Heart left ventricle (tissue), 16 donors: ENCODE measurements at regions not wholly inside any gene's neighbourhood (a gene's known extent, or its start where the extent isn't known, plus 50 kb on each side); places are given as distances from the start of the nearest gene placed in this dataset.

ENCODE experiments used
- ATAC-seq, 4 donors: fragments of 200-7000 bp; cut with Tn5 transposase; one replicate each; pipeline ENCODE4 v1.9.1; 2020 to 2022; ENCODE audit warnings: moderate library complexity in 4 of 4, mild to moderate bottlenecking in 3 of 4, moderate number of reproducible peaks in 1 of 4
- DNase-seq, 5 donors: peaks; one replicate each; pipeline ENCODE4 v3.0.0-alpha.2; 2020
- H3K27ac ChIP-seq, 12 donors: fragments of 200-600 bp; sonication (generic) in 4 of 12; one replicate each; pipeline versions ENCODE4 v1.5.0 to v1.8.0; 2016 to 2022; ENCODE audit warnings: mild to moderate bottlenecking in 2 of 12
- H3K27me3 ChIP-seq, 9 donors: fragments of 200-600 bp; sonication (generic) in 2 of 9; one replicate each; pipeline versions ENCODE4 v1.5.1 to v1.8.0; 2016 to 2022; ENCODE audit warnings: mild to moderate bottlenecking in 3 of 9
- H3K36me3 ChIP-seq, 9 donors: fragments of 200-600 bp; sonication (generic) in 2 of 9; one replicate each; pipeline versions ENCODE4 v1.5.0 to v1.8.0; 2018 to 2022; ENCODE audit warnings: mild to moderate bottlenecking in 2 of 9
- H3K4me1 ChIP-seq, 12 donors: fragments of 200-600 bp; sonication (generic) in 4 of 12; one replicate each; pipeline versions ENCODE4 v1.5.0 to v1.8.0; 2016 to 2022; ENCODE audit warnings: mild to moderate bottlenecking in 3 of 12
- H3K4me3 ChIP-seq, 12 donors: fragments of 200-600 bp; sonication (generic) in 4 of 12; one replicate each; pipeline versions ENCODE4 v1.5.0 to v1.8.0; 2017 to 2022; ENCODE audit warnings: mild to moderate bottlenecking in 9 of 12, moderate library complexity in 4 of 12
- H3K9me3 ChIP-seq, 12 donors: fragments of 200-600 bp; sonication (generic) in 4 of 12; one replicate each; pipeline versions ENCODE4 v1.5.0 to v1.8.0; 2016 to 2022; ENCODE audit warnings: mild to moderate bottlenecking in 1 of 12
- POLR2A ChIP-seq, 2 donors: fragments of 450-650 bp; IDR thresholded peaks; one replicate each; pipeline ENCODE4 v1.6.1; 2017; ENCODE audit warnings: antibody characterized with exemption in 2 of 2, mild to moderate bottlenecking in 2 of 2, moderate library complexity in 2 of 2
- WGBS, 4 donors: extraction: QIAGEN DNeasy Blood & Tissue Kit in 2 of 4; methylation state at CpG; one replicate each; pipeline versions ENCODE4 v1.1.5 to v1.1.7; 2013 to 2018; 5-methylcytosine and 5-hydroxymethylcytosine counted together
- intact Hi-C, 10 donors: fragments of 100-400 bp; cut with DNase I; formaldehyde crosslinking; loops; one replicate each; pipeline versions ENCODE4 v1.11.1 to v1.14.2; 2022
- TF ChIP-seq, protein P1 (sequence below), 12 donors: fragments of 200-600 bp; sonication (generic) in 4 of 12; IDR thresholded peaks; one replicate each; pipeline versions ENCODE4 v1.5.0 to v1.8.0; 2018 to 2022; ENCODE audit warnings: antibody characterized with exemption in 12 of 12, mild to moderate bottlenecking in 5 of 12
- donor health status: ischemic (EF 13 %, LVEDD 7.1; RV severe dilation, severe dysfunction).
- donor health status: healthy with polysubstance abuse.
- donor health status: DM: no; HTN: yes; CAD: no.
- donor health status: DM: no; HTN: no; CAD: no.
- donor health status: ischemic (EF 25% LVEDD 6.9; RV normal size, moderate dysfunction).
- donor health status: ischemic (EF 25% LVEDD 5.7; RV mildly dilated, moderate dysfunction).
- donor health status: healthy.
- donor health status: DM: yes; HTN: yes; CAD: no.
- donor health status: ischemic (EF 35%, LVEDD 5.7; RV mildly dilated, moderate dysfunction).
- donor health status: nonischemic (EF 11% LVEDD 7.7; RV severe dilation, severe dysfunction).
- donor health status: DM: yes; HTN: yes; CAD: no.
- donor health status: PGD.
- donor health status: ischemic (EF 29% LVEDD 5.4; RV normal size, mild dysfunction).
- donor health status: nonischemic (EF 23%, LVEDD 6.1; RV moderate dilation, normal function).

DNA sequence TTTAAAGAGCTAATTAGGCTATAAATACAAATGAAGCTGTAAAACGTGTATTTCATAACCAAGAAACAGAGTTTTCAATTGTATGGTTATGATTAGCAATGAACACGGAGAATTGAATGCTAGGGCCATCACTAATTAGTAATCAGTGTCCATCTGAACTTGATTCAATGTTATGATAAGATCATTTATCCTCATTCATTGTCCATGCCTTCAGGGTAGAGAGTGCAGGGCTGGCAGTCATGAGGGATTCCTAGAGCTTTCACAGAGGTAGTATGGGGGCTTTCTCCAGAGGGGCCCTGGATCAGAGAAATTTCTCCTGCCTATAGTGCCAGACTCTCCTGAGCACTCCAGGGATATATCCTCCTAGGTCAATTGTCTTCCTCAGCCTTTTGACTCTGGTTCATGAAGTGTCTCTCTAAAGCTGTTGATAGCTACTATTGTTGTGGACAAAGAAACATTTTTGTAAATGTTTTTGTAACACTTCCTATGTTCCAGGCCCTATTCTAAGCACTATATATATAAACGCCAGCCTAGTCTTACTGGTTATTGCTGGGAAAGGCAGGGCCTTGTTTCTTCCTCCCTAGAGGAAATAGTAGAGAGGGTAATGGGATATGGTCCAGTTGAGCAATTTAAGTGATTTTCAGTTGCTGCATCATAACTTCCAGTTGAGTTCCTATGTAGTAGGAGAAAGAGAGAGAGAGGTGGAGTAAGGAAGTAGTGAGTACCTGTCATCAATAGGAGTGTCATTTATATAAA lies 249.0 kb downstream of the NFKBIZ start:
- H3K9me3 ChIP-seq = no peaks in the 10 kb centered on the region
- no peak overlapping the region for H3K27ac ChIP-seq
- no peaks in the 10 kb centered on the region for H3K27me3 ChIP-seq
- TF ChIP-seq POLR2A (IDR thresholded peaks at IDR 0.05) = no peak
- TF ChIP-seq, protein P1, sequence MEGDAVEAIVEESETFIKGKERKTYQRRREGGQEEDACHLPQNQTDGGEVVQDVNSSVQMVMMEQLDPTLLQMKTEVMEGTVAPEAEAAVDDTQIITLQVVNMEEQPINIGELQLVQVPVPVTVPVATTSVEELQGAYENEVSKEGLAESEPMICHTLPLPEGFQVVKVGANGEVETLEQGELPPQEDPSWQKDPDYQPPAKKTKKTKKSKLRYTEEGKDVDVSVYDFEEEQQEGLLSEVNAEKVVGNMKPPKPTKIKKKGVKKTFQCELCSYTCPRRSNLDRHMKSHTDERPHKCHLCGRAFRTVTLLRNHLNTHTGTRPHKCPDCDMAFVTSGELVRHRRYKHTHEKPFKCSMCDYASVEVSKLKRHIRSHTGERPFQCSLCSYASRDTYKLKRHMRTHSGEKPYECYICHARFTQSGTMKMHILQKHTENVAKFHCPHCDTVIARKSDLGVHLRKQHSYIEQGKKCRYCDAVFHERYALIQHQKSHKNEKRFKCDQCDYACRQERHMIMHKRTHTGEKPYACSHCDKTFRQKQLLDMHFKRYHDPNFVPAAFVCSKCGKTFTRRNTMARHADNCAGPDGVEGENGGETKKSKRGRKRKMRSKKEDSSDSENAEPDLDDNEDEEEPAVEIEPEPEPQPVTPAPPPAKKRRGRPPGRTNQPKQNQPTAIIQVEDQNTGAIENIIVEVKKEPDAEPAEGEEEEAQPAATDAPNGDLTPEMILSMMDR (IDR thresholded peaks at IDR 0.05) = no peak
- intact Hi-C loops = loop anchor here in 1 of 10 donors (10.0 kb wide), 1 partner anchor 86 kb away; no protein-coding TSS in a partner anchor
- H3K4me1 ChIP-seq = peaks cover 0 to 3% (median 0%) of the 10 kb centered on the region in 12 donors
- H3K4me3 ChIP-seq = no peak overlapping the region
- DNase-seq = no peak
- H3K36me3 ChIP-seq = no peaks in the 10 kb centered on the region
- WGBS, 4 donors = 74 to 86% (median 78%) methylated on average over 3 of the region's 3 CpGs
- ATAC-seq = peak in 2 of 4 donors; percentile 22 to 31

DNA sequence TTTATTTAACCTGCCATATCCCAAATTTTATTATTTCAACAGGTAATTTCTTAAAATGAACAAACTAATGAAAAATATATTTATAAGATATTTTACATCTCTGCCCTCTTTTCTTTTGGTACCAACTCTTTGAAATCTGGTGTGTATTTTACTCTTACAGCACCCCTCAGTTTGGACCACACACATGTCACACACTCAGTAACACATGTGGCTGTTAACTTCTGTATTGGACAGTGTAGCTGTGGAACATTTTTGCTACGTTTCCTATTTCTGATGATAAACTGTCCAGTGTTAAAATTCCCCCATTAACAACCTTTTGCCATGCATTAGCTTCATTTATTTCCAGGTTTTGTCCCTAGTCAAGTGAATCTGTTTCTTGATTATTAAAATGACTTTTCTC lies 250.6 kb downstream of the NFKBIZ start:
- TF ChIP-seq POLR2A (IDR thresholded peaks at IDR 0.05) = no peak
- TF ChIP-seq, protein P1 (IDR thresholded peaks at IDR 0.05) = no peak
- WGBS, 4 donors = 79 to 94% (median 85%) methylated on average over 1 of the region's 1 CpG
- Histone ChIP-seq H3K36me3 (no peaks in the 10 kb centered on the region), H3K4me3 (no peak overlapping the region), H3K9me3 (no peaks in the 10 kb centered on the region), H3K27me3 (no peaks in the 10 kb centered on the region), H3K4me1 (no peaks in the 10 kb centered on the region), H3K27ac (no peak overlapping the region)
- no peak for ATAC-seq
- DNase-seq = no peak
- intact Hi-C loops = loop anchor here in 2 of 10 donors (10.0 kb wide), 2 partner anchors 85 to 235 kb away; no protein-coding TSS in a partner anchor

DNA sequence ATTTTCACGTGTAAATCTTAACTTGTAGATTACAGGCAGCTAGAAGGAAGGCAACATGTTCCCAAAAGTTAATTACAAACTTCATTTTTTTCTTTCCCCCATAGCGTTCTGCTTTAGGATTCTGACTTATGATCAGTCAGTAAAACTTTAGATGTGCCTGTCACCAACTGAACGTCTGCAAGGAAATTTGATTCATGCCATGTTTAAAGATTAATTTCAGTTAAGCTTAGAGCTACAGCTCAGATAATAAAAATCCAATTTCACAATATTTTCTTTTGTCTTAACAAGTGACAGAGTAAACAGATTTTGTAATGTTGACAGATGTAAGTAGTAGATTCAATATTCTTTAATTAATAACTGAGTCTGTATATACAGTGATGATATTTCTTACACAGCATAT lies 253.1 kb downstream of the NFKBIZ start:
- no peaks in the 10 kb centered on the region for H3K27me3 ChIP-seq
- intact Hi-C loops = loop anchor here in 1 of 10 donors (10.0 kb wide), 1 partner anchor 238 kb away; no protein-coding TSS in a partner anchor
- ATAC-seq (no peak), DNase-seq (no peak)
- no peak overlapping the region for H3K4me3 ChIP-seq
- peaks cover 0 to 9% (median under 1%) of the 10 kb centered on the region in 12 donors for H3K9me3 ChIP-seq
- WGBS, 4 donors = 65 to 75% (median 69%) methylated on average over 3 of the region's 3 CpGs
- H3K36me3 ChIP-seq = no peaks in the 10 kb centered on the region
- no peak overlapping the region for H3K27ac ChIP-seq
- TF ChIP-seq, protein P1 (IDR thresholded peaks at IDR 0.05) = no peak
- no peak for TF ChIP-seq POLR2A (IDR thresholded peaks at IDR 0.05)
- no peaks in the 10 kb centered on the region for H3K4me1 ChIP-seq

DNA sequence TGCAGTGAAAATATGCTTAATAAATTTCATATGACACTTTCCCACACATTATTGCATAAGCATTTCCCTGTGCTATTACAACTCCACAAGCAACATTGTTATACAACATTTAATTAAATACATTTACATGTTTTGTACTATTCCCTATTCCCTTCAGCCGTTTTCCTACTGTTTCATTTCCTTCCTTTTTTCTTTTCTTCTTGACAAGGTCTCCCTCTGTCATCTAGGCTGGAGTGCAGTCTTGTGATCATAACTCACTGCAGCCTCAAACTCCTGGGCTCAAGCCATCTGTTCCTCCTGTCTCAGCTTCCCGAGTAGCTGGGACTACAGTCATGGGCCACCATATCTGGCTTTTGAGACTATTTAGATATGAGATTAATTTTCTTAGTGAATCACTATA lies 254.7 kb downstream of the NFKBIZ start:
- TF ChIP-seq, protein P1 (IDR thresholded peaks at IDR 0.05) = no peak
- no peak for TF ChIP-seq POLR2A (IDR thresholded peaks at IDR 0.05)
- peaks cover 0 to 17% (median 4%) of the 10 kb centered on the region in 12 donors for H3K9me3 ChIP-seq
- no peak for ATAC-seq
- H3K36me3 ChIP-seq = no peaks in the 10 kb centered on the region
- H3K4me3 ChIP-seq = no peak overlapping the region
- no peaks in the 10 kb centered on the region for H3K27me3 ChIP-seq
- DNase-seq = no peak
- whole genome bisulfite sequencing, 4 donors = 46 to 57% (median 48%) methylated on average over 2 of the region's 2 CpGs
- no peaks in the 10 kb centered on the region for H3K4me1 ChIP-seq
- no peak overlapping the region for H3K27ac ChIP-seq
- intact Hi-C loops = loop anchor here in 1 of 10 donors (10.0 kb wide), 1 partner anchor 239 kb away; no protein-coding TSS in a partner anchor
